ENCODE measurements at regions not wholly inside any gene's neighbourhood (a gene's known extent, or its start where the extent isn't known, plus 50 kb on each side); places are given as distances from the start of the nearest gene placed in this dataset.

- no peak for TF ChIP-seq ATF2 (CRISPR knock-in tag; IDR thresholded peaks at IDR 0.05)
- no peak for TF ChIP-seq POLR2A (conservative IDR thresholded peaks at IDR 0.05)
- no peak for TF ChIP-seq BRD4 (IDR thresholded peaks at IDR 0.05)
- TF ChIP-seq NR0B1 (IDR thresholded peaks at IDR 0.05; ENCODE audit: partially characterized antibody), result no peak
- no peak for TF ChIP-seq GABPA (tag; conservative IDR thresholded peaks at IDR 0.05; ENCODE audit: low read depth)
- TF ChIP-seq ZNF165 (CRISPR knock-in tag; IDR thresholded peaks at IDR 0.05; ENCODE audit: borderline replicate concordance), result no peak
Observed at GRCh38 chr6:47180633-47181032, 129.1 kb downstream of the TNFRSF21 start.
